Endothelial cell of umbilical vein (primary cell): ENCODE measurements at regions not wholly inside any gene's neighbourhood (a gene's known extent, or its start where the extent isn't known, plus 50 kb on each side); places are given as distances from the start of the nearest gene placed in this dataset.

Source experiments
- EZH2 ChIP-seq: IDR thresholded peaks from 2 replicates; pipeline ENCODE4 v1.6.1; 2012; ENCODE audit warnings: borderline replicate concordance, low read depth, mild to moderate bottlenecking, moderate library complexity, low read length, inconsistent platforms; ENCODE audit not compliant: severe bottlenecking
- FOS ChIP-seq: IDR thresholded peaks from 2 replicates; pipeline ENCODE4 v1.6.1; 2011; ENCODE audit warnings: mild to moderate bottlenecking, low read length, moderate library complexity, borderline replicate concordance; ENCODE audit not compliant: insufficient read depth
- GATA2 ChIP-seq: IDR thresholded peaks from 2 replicates; pipeline ENCODE4 v1.7.0; 2011; ENCODE audit warnings: low read depth, mild to moderate bottlenecking, moderate library complexity, mixed read lengths, low read length; ENCODE audit not compliant: insufficient read length, insufficient read depth
- JUN ChIP-seq: IDR thresholded peaks from 2 replicates; pipeline ENCODE4 v1.6.1; 2011; ENCODE audit warnings: borderline replicate concordance, low read depth; ENCODE audit not compliant: insufficient read length, insufficient read depth
- MYC ChIP-seq: IDR thresholded peaks from one replicate; pipeline ENCODE4 v1.6.1; 2011; ENCODE audit warnings: mild to moderate bottlenecking, low read depth, low read length
- POLR2A ChIP-seq: IDR thresholded peaks from 2 replicates; pipeline ENCODE4 v1.6.1; 2012; ENCODE audit warnings: low read depth, mild to moderate bottlenecking, control low read depth, low read length
- POLR2AphosphoS5 ChIP-seq: IDR thresholded peaks from 2 replicates; pipeline ENCODE4 v1.6.1; 2012; ENCODE audit warnings: low read depth, mild to moderate bottlenecking, control low read depth, low read length, moderate library complexity; ENCODE audit not compliant: insufficient read depth
- TF ChIP-seq, protein P1 (sequence below), 2 donors: IDR thresholded peaks; 1 replicate in 1 of 2; 2 replicates in 1 of 2; pipeline ENCODE4 v1.5.1; 2011; ENCODE audit warnings: low read length in 2 of 2, mild to moderate bottlenecking in 2 of 2, moderate library complexity in 2 of 2, control low read depth in 1 of 2, inconsistent platforms in 1 of 2, low read depth in 1 of 2; ENCODE audit not compliant: insufficient read depth in 1 of 2; ENCODE audit errors: extremely low read depth in 1 of 2
- TF ChIP-seq, protein P2 (sequence below): IDR thresholded peaks from 2 replicates; pipeline ENCODE4 v1.6.1; 2011; ENCODE audit not compliant: insufficient read depth, insufficient read length

DNA sequence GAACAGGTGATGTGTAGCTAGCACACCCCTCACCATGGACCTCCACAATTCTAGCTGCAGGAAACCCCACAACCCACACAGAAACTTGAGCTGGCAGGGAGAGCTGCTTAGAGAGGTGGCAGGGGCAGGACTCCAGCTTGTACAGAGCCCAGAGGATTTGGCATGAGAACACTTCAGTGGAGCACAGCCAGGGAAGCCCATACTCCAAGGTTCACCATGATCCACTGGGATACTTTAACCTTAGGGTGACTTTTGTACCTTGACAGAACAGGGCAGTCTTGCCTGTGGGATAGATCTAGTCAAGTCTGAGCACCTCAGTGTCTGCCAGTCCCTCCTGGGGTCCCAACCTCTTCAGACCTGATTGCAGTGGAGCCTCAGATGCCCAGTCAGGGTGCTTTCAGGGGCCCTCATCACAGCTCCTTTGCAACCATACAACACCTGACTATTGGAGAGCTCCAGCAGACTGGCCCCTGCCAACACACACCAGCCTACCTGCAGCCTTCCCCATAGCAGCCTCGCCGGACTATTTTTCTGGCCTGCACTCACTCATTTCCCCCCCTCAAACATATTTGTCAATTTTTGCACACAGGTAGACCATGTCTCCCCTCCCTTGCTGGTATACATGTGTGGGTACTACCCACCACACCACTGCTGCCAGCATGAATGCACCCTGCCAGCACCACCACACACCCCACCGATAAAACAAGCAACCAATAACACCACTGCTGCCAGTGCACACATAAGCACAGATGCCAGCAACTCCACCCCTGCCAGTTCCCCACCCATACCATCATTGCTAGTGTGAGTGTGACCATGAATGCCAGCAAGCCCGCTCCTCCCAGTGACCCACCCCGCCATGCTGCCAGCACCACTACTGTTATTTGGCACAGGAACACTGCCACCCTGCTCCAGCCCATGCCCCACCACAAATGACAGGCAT, 56.0 kb upstream of the CDX4 start:
- TF ChIP-seq, protein P1, sequence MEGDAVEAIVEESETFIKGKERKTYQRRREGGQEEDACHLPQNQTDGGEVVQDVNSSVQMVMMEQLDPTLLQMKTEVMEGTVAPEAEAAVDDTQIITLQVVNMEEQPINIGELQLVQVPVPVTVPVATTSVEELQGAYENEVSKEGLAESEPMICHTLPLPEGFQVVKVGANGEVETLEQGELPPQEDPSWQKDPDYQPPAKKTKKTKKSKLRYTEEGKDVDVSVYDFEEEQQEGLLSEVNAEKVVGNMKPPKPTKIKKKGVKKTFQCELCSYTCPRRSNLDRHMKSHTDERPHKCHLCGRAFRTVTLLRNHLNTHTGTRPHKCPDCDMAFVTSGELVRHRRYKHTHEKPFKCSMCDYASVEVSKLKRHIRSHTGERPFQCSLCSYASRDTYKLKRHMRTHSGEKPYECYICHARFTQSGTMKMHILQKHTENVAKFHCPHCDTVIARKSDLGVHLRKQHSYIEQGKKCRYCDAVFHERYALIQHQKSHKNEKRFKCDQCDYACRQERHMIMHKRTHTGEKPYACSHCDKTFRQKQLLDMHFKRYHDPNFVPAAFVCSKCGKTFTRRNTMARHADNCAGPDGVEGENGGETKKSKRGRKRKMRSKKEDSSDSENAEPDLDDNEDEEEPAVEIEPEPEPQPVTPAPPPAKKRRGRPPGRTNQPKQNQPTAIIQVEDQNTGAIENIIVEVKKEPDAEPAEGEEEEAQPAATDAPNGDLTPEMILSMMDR (IDR thresholded peaks at IDR 0.05; ENCODE audit: extremely low read depth in 1 of 2, insufficient read depth in 1 of 2, low read depth in 1 of 2, low read length in 2 of 2) = no peak
- TF ChIP-seq POLR2A = no peak
- TF ChIP-seq, protein P2, sequence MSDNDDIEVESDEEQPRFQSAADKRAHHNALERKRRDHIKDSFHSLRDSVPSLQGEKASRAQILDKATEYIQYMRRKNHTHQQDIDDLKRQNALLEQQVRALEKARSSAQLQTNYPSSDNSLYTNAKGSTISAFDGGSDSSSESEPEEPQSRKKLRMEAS = no peak
- no peak for TF ChIP-seq GATA2
- no peak for TF ChIP-seq JUN
- no peak for TF ChIP-seq EZH2
- TF ChIP-seq POLR2AphosphoS5 = no peak
- TF ChIP-seq MYC = no peak
- TF ChIP-seq FOS = no peak
